Spleen (tissue), 11 donors: ENCODE measurements at regions not wholly inside any gene's neighbourhood (a gene's known extent, or its start where the extent isn't known, plus 50 kb on each side); places are given as distances from the start of the nearest gene placed in this dataset.

Experiments used
- DNase-seq: peaks from one replicate; pipeline ENCODE4 v3.0.0-alpha.2; 2020
- H3K27ac ChIP-seq, 8 donors: fragments of 200-600 bp; sonication (generic) in 7 of 8; 1 replicate in 4 of 8; 2 replicates in 4 of 8; pipeline versions ENCODE4 v1.5.0 to v1.8.0; 2016 to 2021; ENCODE audit warnings: inconsistent platforms in 4 of 8, mild to moderate bottlenecking in 4 of 8, moderate library complexity in 1 of 8
- H3K27me3 ChIP-seq, 7 donors: fragments of 200-600 bp; sonication (generic) in 6 of 7; replicated peaks in 1 of 7; 1 replicate in 4 of 7; 2 replicates in 3 of 7; pipeline versions ENCODE4 v1.5.0 to v1.8.0; 2016 to 2021; ENCODE audit warnings: inconsistent platforms in 3 of 7, mild to moderate bottlenecking in 1 of 7
- H3K36me3 ChIP-seq, 6 donors: fragments of 200-600 bp; sonication (generic) in 5 of 6; 1 replicate in 4 of 6; 2 replicates in 2 of 6; pipeline versions ENCODE4 v1.5.0 to v1.8.0; 2016 to 2021; ENCODE audit warnings: inconsistent platforms in 2 of 6
- H3K4me1 ChIP-seq, 6 donors: fragments of 200-600 bp; sonication (generic) in 5 of 6; 1 replicate in 3 of 6; 2 replicates in 3 of 6; pipeline versions ENCODE4 v1.5.0 to v1.8.0; 2016 to 2021; ENCODE audit warnings: inconsistent platforms in 3 of 6
- H3K4me3 ChIP-seq, 8 donors: fragments of 200-600 bp; sonication (generic) in 7 of 8; 1 replicate in 4 of 8; 2 replicates in 4 of 8; pipeline versions ENCODE4 v1.5.0 to v1.8.0; 2016 to 2021; ENCODE audit warnings: inconsistent platforms in 4 of 8, mild to moderate bottlenecking in 4 of 8, moderate library complexity in 2 of 8
- H3K9me3 ChIP-seq, 8 donors: fragments of 200-600 bp; sonication (generic) in 7 of 8; 1 replicate in 4 of 8; 2 replicates in 4 of 8; pipeline versions ENCODE4 v1.5.0 to v1.8.0; 2016 to 2021; ENCODE audit warnings: inconsistent platforms in 4 of 8
- CTCF ChIP-seq, 11 experiments: fragments of 200-600 bp in 7 of 11; fragments of 450-650 bp in 4 of 11; sonication (generic) in 4 of 11; IDR thresholded peaks in 8 of 11; conservative IDR thresholded peaks in 3 of 11; 1 replicate in 7 of 11; 2 replicates in 4 of 11; pipeline versions ENCODE4 v1.4.0 to v1.8.0; 2016 to 2021; ENCODE audit warnings: antibody characterized with exemption in 11 of 11, inconsistent platforms in 4 of 11, mild to moderate bottlenecking in 1 of 11
- POLR2A ChIP-seq, 3 donors: fragments of 450-650 bp; IDR thresholded peaks; one replicate each; pipeline ENCODE4 v1.5.1; 2017; ENCODE audit warnings: antibody characterized with exemption in 3 of 3, mild to moderate bottlenecking in 1 of 3
- POLR2AphosphoS5 ChIP-seq, 3 donors: sonication (generic); formaldehyde crosslinking; IDR thresholded peaks; one replicate each; pipeline ENCODE4 v1.5.1; 2017; ENCODE audit warnings: antibody characterized with exemption in 3 of 3
- WGBS, 5 donors: extraction: QIAGEN DNeasy Blood & Tissue Kit in 3 of 5; methylation state at CpG; one replicate each; pipeline versions ENCODE4 v1.1.5 to v1.1.7; 2013 to 2018; 5-methylcytosine and 5-hydroxymethylcytosine counted together
- intact Hi-C: fragments of 100-400 bp; cut with DNase I; formaldehyde crosslinking; loops from one replicate; pipeline ENCODE4 v1.15.0; 2023; ENCODE audit warnings: low total_unique reads
- donor health status: healthy with polysubstance abuse.
- donor health status: DM: no; HTN: no; CAD: no; lungs with moderate emphysema.
- donor health status: DM: no; HTN: no; CAD: no.
- donor health status: Bipolar disorder and iron deficiency.
- donor health status: healthy.
- donor health status: DM: no; HTN: no; CAD: no.
- donor health status: DM: yes; HTN: yes; CAD: no.

- 35 to 70% (median 58%) methylated on average over 7 of the region's 7 CpGs for WGBS, 5 donors
These were observed 73.0 kb downstream of the BLID start for GRCh38 chr11:122042981-122043380.

GRCh38 chr11:122040464-122040863, 75.6 kb downstream of the BLID start:
- no peak for DNase-seq

More at GRCh38 chr11:122042981-122043380, 73.0 kb downstream of the BLID start:
- TF ChIP-seq POLR2AphosphoS5 (IDR thresholded peaks at IDR 0.05) (no peak), CTCF (IDR thresholded peaks at IDR 0.05 in 8 of 11, conservative IDR thresholded peaks at IDR 0.05 in 3 of 11) (no peak), POLR2A (IDR thresholded peaks at IDR 0.05) (no peak)
- DNase-seq = no peak
- H3K27ac ChIP-seq = no peak overlapping the region
- intact Hi-C loops = no loop called here
- H3K4me3 ChIP-seq = no peak overlapping the region
- no peaks in the 10 kb centered on the region for H3K4me1 ChIP-seq
- H3K9me3 ChIP-seq = no peaks in the 10 kb centered on the region
- no peaks in the 10 kb centered on the region for H3K36me3 ChIP-seq
- H3K27me3 ChIP-seq = no peaks in the 10 kb centered on the region

GRCh38 chr11:122038543-122038942, 77.5 kb downstream of the BLID start:
- intact Hi-C loops = no loop called here
- Histone ChIP-seq H3K27me3 (no peaks in the 10 kb centered on the region), H3K4me3 (no peak overlapping the region), H3K4me1 (no peaks in the 10 kb centered on the region), H3K36me3 (no peaks in the 10 kb centered on the region), H3K9me3 (no peaks in the 10 kb centered on the region), H3K27ac (no peak overlapping the region)
- no peak for DNase-seq
- WGBS, 5 donors = 68 to 84% (median 70%) methylated on average over 2 of the region's 2 CpGs
- TF ChIP-seq CTCF (IDR thresholded peaks at IDR 0.05 in 8 of 11, conservative IDR thresholded peaks at IDR 0.05 in 3 of 11) (no peak), POLR2AphosphoS5 (IDR thresholded peaks at IDR 0.05) (no peak), POLR2A (IDR thresholded peaks at IDR 0.05) (no peak)

More at GRCh38 chr11:122040464-122040863, 75.6 kb downstream of the BLID start:
- WGBS, 5 donors = 20 to 33% (median 25%) methylated on average over 6 of the region's 6 CpGs
- intact Hi-C loops = no loop called here
- H3K36me3 ChIP-seq = no peaks in the 10 kb centered on the region
- no peak overlapping the region for H3K27ac ChIP-seq
- H3K4me1 ChIP-seq = no peaks in the 10 kb centered on the region
- H3K9me3 ChIP-seq = no peaks in the 10 kb centered on the region
- TF ChIP-seq POLR2A (IDR thresholded peaks at IDR 0.05) (no peak), CTCF (IDR thresholded peaks at IDR 0.05 in 8 of 11, conservative IDR thresholded peaks at IDR 0.05 in 3 of 11) (no peak), POLR2AphosphoS5 (IDR thresholded peaks at IDR 0.05) (no peak)
- no peak overlapping the region for H3K4me3 ChIP-seq
- H3K27me3 ChIP-seq = no peaks in the 10 kb centered on the region

- H3K27me3 ChIP-seq = no peaks in the 10 kb centered on the region
- no peak overlapping the region for H3K4me3 ChIP-seq
- DNase-seq = no peak
- intact Hi-C loops = no loop called here
- no peaks in the 10 kb centered on the region for H3K9me3 ChIP-seq
- no peaks in the 10 kb centered on the region for H3K4me1 ChIP-seq
- H3K27ac ChIP-seq = no peak overlapping the region
- no peaks in the 10 kb centered on the region for H3K36me3 ChIP-seq
- TF ChIP-seq POLR2AphosphoS5 (IDR thresholded peaks at IDR 0.05) (no peak), POLR2A (IDR thresholded peaks at IDR 0.05) (no peak), CTCF (IDR thresholded peaks at IDR 0.05 in 8 of 11, conservative IDR thresholded peaks at IDR 0.05 in 3 of 11) (no peak)
These were observed 78.1 kb downstream of the BLID start for GRCh38 chr11:122037911-122038310.
